HG03196 (cell line): ENCODE measurements at regions not wholly inside any gene's neighbourhood (a gene's known extent, or its start where the extent isn't known, plus 50 kb on each side); places are given as distances from the start of the nearest gene placed in this dataset.
"Not testable (repeated sequence)": the region's sequence is repeated elsewhere in the genome, so short reads cannot be mapped to it uniquely, and the experiment has no call there.

ENCODE experiments used
- ATAC-seq: cut with Tn5 transposase; IDR thresholded peaks from one replicate; pipeline ENCODE4 v1.9.1; 2021; ENCODE audit not compliant: unreplicated experiment

DNA sequence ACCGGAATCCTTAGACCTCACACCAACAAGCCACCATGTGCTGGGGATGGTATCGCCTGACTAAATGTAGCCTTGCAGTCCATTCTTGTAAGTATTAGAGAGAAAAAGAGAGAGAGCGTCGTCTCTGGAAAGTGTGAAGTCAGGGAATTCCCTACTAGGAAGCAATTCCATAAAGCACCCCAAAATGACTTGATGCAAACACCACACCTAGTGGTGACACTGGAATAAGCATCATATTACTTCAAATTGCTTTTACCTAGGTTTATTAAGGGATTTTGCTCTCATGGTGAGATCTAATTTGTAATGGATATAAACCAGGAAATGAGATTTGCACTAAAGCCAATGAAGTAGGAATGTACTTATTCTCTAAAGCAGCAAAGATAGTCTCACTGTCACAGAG, 111.4 kb upstream of the METTL9 start:
- ATAC-seq, result not testable (repeated sequence)

DNA sequence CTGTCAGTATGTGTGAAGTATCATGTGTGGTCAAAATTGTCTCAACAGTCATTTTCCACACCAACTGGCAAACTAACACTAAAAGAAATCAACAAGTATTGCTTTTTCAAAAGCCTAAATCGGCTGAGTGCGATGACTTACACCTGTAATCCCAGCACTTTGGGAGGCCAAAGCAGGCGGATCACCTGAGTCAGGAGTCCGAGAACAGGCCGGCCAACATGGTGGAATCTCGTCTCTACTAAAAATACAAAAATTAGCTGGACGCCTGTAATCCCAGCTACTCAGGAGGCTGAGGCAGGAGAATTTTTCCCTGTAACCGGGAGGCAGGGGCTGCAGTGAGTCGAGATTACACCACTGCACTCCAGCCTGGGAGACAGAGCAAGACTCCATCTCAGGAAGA, 100.3 kb upstream of the METTL9 start:
- not testable (repeated sequence) for ATAC-seq

DNA sequence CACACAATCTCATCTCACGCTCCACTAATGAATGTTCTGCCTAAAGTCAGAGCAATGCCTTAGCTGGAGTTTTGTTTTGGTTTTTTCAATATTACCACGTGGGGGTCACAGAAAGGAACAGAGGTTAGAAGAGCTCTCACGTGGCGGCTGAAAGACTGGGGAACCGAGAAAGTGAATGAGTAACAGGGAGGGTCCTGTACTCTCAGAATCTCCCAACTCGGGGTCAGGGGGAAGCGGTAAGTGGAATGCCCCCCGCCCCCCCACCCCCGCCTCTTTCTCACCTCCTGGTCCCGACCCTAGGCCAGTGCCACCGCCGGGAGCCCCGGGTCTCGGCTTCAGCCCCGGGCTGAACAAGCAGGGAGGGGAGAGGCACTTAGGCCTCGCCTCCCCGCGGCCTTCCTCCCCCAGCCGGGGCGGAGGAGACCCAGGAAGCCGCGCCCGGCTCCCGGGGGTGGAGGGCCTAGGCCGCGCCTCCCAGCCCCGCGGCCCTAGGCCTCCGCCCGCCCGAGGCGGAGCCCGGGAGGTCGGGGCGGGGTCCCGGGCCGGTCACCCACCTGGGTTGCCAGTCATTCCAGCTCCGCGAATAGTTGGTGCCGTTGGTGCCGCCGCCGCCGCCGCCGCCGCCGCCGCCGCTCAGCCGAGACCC, 98.0 kb upstream of the METTL9 start:
- peak; percentile 41 for ATAC-seq

DNA sequence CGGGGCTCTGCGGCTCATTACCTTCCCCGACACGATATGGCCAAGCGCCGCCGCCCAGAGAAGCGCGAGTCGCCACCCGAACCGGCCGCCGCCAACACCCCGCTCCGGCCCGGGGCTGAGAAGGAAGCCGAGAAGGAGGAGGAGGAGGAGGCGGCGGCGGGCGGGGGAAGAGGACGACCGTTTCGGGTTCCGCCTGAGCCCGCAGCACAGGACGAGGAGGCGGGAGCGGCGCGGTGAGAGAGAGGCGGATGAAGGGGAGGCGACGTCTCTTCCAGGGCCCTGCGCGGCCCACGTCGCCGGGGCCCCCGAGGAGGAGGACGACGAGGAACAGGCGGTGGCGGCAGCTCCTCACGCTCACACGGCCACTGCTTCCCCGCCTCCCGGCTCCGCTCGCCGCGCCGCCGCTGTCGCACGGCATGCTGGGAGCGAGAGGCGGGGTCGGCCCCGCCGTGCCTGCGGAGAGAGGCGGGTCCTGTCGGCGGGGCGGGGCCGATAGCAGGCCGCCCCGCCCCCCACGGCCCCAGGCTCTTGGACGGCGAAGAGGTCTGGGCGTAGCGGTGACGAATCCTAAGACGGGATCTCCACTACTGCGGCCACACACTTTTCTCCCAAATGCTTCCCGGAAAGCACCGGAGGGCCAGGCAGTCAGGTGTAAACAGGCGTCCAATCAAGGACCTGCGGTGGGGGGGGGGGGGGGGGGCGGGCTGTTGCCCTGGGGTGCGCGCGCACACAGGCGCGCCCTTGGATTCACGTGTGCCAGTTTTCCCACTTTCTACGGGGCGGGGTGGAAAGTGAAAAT, 97.3 kb upstream of the METTL9 start:
- ATAC-seq, result peak; percentile 73

DNA sequence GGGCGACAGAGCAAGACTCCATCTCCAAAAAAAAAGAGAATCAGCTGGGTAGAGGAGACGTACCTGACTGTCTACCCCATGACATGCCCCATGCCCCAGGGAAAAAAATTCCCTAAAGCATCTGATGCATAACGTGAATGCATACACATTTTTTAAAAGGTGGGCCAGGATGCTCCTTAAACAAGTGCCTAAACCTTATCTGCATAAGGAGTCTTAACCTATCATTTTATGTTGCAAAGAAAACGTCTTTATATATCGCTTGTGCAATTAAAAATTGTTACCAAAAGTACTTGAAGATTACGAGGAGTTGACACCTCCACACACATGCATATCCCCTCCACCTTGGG, 95.8 kb upstream of the METTL9 start:
- not testable (repeated sequence) for ATAC-seq

DNA sequence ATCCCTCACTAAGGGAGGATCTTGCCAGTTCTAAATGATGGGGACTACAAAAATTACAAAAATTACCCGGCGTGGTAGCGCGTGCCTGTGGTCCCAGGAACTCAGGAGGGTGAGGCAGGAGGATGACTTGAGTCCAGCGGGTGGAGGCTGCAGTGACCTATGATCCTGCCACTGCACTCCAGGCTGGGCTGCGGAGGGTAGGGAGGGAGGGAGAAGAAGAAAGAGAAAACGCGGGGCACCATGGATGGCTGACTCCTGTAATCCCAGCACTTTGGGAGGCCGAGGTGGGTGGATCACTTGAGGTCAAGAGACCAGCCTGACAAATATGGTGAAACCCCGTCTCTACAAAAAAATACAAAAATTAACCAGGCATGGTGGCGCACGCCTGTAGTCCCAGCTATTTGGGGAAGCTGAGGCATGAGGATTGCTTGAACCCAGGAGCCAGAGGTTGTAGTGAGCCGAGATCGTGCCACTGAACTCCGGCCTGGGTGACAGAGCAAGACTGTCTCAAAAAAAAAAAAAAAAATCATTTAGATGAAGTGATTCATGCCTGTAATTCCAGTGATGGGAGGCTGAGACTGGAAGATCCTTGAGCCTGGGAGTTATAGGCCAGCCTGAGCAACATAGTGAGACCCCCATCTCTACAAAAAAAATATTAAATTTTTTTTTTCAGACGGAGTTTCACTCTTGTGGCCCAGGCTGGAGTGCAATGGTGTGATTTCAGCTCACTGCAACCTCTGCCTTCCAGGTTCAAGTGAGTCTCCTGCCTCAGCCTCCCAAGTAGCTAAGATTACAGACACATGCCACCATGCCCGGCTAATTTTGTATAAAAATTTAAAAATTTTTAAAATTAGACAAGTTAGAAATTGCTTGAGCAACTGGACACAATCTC, 95.2 kb upstream of the METTL9 start:
- ATAC-seq, result not testable (repeated sequence)

DNA sequence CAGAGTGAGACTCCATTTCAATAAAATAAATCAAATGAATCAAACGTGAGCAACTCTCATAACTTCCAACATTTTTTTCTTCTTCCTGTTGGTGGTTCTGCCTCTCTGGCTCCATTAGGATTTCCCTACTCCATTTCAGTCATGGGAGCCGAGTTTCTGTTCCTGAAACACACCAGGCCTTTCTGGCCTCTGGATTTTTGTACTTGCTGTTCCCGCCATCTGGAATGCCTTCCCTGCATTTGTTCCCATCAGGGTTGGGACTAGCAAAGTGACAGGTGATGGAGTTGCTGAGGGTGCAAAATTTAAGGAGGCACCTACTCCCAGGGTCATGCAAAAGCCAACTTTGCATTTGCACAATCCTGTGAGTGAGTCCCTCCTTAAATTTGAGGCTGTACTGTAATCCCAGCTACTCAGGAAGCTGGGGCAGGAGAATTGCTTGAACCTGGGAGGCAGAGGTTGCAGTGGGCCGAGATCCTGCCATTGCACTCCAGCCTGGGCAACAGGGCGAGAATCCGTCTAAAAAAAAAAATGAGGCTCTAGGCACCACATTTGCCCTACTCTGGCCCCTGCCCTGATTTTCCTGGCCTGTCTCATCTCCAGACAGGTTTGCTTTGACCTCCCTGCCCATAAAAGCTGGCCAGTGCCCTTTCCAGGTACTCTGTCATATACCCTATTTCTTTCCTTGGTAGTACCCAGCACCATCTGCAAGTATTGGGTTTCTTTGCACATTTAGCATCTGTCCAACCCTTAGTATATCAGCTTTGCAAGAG, 93.4 kb upstream of the METTL9 start:
- not testable (repeated sequence) for ATAC-seq

DNA sequence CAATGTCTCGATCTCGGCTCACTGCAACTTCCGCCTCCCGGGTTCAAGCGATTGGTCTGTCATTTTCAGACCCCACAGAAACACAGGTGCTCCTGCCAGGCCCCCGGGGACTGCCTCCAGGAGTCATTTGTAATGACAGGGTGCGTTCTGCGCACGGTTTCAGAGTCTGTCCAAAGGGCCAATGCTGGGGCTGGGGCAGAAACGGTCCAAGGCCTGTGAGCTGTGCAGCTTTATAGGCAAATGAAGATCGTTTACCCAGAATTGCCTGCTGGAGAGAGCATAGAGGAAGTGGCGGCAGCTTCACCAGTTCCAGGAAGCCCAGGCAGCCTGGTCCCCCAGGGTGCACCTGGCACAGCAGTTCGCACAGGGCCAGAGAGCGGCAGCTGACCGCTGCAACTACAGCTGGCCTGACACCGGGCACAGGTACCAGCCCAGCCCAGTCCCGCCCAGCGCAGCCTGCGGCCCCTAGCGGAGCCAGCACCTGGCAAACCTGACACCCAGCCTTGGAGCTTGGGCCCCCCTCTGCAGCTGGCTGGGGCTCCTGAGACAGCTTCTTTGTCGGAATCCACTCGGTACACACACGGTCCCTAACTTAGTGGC, 92.4 kb upstream of the METTL9 start:
- ATAC-seq, result peak; percentile 44

DNA sequence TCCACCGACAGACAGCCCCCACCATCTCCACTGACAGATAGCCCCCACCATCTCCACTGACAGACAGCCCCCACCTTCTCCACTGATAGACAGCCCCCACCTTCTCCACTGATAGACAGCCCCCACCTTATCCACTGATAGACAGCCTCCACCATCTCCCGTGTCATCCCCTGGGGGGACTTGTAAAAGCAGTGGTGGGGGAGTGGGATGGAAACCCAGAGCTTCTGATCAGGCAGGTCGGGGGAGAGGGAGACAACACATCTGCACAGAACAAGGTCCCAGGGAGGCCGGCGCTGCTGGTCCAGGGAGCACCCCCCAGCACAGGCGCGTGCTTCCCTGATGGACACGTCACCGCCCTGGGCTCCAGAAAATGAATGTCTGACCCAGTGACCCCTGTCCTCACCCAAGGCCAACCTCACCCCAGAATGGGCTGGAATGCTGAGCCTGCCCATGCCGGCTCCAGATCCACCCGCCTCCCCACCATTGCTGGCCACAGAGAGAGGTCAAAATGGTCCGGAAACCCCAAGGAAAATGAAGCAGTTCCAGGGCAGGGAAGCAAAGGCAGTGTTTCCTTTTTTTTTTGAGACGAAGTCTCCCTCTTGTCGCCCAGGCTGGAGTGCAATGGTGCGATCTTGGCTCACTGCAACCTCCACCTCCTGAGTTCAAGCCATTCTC, 91.6 kb upstream of the METTL9 start:
- not testable (repeated sequence) for ATAC-seq

DNA sequence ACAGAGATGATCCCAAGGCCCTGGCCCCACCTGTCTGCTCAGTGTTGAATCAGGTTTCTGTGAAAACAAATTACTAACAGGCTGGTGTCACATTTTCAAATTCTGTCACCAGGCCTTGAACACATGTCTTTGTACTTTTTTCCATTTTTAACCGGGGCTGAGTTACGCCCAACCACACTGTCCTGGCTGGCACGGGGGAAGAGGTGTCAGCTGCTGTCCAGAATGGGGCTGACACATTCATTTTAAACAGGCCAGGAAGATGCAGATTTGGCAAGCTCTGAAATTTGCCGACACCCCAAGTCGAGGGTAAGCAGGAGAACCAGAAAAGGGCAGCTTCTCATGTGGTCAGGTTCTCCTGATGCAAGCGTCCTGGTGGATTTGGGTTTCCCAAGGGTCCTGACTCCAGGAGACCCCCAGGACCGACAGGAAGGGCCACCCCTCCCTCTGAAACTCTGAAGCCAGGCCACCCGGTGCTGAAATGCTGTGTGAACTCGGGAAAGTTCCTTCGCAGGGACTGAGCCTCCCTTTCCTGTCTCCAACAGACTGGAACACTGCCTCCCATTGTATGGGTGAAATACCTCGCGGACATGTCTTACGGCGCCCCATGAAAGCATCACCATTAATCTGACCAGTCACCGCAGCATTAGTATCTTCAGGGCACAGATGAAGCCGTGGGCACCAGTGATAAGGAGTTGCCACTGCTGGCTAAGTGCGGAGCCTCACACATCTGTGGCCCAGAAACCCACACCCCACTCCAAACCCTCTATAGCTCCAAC, 90.5 kb upstream of the METTL9 start:
- not testable (repeated sequence) for ATAC-seq

DNA sequence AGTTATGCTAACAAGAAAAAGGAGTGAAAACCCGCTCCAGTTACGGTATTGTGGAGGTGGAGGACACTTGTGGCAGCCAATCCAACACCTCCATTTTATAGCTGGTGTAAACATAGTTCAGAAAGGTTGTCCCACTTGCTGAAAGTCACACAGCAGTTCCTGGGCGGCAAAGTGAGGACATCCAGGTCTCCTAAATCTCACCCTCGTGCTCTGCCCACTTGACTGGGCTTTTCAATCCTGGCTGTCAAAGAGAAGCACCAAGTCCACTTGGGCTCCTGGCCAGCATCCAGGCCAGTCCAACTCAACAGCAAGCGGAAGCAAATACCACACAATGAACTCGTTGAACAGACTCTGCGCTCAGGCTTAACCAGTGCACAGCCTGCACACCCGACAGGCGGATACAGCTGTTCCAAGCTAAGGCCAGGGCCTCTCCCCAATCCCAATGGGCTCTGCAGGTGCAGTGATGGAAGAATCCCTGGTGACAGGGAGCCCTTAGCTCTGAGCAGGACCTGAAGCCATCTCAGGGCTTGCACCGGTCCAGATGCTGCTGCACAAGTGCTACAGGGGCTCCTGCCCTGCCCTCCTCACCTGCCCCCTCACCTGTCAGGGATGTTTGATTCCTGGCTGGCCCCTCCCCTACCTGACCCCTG, 89.8 kb upstream of the METTL9 start:
- not testable (repeated sequence) for ATAC-seq

DNA sequence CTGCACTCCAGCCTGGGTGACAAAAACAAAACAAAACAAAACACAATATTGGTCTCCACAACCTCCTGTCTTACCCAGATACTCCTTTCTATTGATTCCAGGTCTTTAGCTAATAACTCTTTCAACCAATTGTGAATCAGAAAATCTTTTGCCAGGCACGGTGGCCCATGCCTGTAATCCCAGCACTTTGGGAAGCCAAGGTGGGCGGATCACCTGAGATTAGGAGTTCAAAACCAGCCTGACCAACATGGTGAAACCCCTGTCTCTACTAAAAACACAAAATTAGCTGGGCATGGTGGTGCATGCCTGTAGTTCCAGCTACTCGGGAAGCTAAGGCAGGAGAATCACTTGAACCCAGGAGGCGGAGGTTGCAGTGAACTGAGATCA, 88.5 kb upstream of the METTL9 start:
- not testable (repeated sequence) for ATAC-seq

DNA sequence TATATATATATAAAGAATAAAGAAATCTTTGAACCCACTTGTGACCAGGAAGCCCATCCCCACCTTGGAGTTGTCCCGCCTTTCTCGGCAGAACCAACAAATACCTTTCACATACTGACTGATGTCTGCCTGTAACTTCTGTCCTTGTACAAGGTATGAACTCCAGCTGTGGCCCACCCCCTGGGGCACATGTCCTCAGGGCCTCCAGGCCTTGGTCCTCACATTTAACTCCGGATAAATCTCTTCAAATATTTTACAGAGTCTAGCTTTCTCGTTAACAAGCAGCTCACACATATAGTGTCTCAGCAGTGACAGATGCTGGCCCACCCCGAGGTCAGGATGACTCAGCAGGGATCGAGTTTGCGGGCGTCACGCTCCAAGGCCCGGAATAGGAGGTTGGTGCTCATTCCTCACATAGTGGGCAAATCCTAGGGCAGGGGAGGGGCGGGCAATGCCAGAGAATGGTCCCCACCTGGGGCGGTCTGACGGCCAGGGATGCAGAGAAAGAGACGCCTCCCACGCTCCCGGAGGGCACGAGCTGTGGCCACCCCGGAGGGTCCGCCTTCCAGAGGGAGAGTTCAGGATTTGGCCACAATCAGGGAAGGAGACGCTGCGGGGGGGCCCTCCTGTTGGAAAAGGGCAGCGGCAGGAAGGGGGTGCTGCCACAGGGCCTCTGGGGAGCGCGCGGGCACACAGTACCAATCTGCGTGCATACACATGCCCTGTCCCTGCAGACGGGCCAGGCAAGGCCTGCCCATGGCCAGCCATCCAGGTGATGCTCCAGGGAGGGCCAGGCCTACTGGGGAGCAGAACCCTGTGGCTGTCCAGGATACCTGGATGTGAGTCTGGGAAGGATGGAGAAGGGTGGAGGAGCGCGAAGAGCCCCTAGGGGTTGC, 87.8 kb upstream of the METTL9 start:
- not testable (repeated sequence) for ATAC-seq

DNA sequence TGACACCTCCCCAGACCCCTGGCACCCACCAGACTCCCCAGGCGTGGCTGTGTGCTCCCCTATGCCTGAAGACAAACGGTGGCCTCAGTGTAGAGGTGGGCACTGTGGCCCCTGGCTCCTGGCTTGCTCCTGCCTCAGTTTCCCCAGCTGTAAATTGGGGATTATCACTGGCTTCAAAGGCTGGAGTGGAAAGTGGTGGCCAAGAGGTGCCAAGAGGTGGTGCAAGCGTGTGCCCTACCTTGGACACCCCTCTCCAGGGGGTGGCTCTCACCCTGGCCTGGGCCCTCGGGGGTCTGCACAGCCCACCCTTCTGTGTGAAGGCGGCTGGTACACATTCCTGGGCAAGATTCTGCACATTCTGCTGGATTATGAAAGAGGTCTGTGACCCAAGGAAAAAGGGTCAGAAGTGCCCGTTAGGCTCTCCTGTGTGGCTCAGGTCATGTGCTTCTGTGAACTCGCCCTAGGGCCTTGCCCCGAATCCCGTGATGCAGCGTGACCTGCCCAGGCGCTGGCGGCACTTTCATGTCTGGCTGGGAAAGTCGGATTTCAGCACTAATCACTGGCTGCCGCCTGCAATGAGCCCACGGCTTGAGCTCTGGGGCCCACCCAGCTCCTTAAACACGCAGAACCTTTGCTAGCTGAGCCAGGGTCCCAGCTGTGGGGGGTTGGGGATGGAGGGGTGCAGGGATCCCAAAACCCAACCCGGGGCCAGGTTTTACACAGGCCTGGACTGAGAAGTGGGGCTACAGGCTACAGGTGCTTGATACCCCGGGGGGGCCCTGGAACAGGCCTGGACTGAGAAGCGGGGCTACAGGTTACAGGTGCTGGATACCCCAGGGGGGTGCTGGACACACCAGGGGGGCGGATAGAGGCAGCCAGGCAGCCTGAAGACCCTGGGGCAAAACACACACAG, 86.8 kb upstream of the METTL9 start:
- not testable (repeated sequence) for ATAC-seq

DNA sequence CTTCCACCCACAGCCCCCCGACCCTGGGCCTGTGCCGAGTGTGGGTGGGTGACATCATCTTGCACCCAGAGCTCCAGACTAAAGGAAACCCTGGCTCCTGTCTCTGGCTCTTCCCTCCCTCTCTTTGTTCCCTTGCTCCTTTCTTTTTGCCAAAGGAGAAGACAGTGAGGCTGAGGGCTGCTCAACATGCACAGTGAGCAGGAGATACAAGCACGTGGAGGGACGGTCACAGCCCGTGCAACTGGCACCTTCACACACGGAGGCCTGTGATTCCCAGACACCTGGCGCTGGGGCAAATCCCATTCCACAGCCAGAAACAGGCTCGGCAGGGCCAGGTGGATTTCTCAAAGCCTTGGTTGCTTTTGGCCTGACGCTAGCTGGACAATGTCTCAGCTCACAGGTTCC, 86.0 kb upstream of the METTL9 start:
- not testable (repeated sequence) for ATAC-seq

DNA sequence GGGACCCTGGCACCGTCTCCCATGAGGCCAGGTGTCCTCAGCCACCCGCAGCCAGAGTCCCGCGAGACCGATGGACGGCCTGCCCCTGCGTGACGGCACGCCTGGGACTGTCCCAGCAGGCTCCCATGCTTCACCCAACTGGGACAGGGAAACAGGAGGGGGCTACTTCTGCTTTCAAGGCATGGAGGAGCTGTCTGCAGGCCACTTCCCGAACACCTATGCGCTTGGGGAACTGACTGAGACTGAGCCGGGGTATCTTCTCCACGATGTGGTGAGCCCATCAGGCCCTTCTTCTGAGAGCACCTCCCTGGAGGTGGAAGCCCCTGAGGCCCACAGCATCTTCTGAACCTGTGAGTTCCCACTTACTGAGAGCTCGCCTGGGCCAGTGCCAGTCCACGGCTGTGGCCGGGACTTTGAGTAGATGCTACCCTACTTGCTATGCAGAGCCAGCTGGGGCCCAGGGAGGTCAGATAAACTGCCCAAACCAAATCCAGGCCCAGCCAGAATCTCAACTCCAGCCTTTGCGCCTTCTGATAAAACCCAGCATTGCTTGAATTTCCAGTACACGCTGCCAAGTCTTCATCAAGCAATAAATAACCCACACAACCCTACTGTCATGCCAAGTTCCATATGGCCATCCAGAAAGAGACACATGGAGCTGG, 85.4 kb upstream of the METTL9 start:
- not testable (repeated sequence) for ATAC-seq
